GM12878 (cell line): ENCODE measurements at regions not wholly inside any gene's neighbourhood (a gene's known extent, or its start where the extent isn't known, plus 50 kb on each side); places are given as distances from the start of the nearest gene placed in this dataset.

Experiments
- CBFB ChIP-seq: IDR thresholded peaks from 2 replicates; pipeline ENCODE4 v1.6.1; 2016; ENCODE audit warnings: antibody characterized with exemption, low read depth
- CREM ChIP-seq: IDR thresholded peaks from 2 replicates; pipeline ENCODE4 v1.6.1; 2014; ENCODE audit warnings: antibody characterized with exemption, low read depth
- EP300 ChIP-seq, 2 experiments: fragments of 150-350 bp in 1 of 2; IDR thresholded peaks; 2 replicates each; pipeline ENCODE4 v1.6.1; 2011 to 2012; ENCODE audit warnings: low read depth in 2 of 2, low read length in 2 of 2, borderline replicate concordance in 1 of 2, improper control_type of control experiment in 1 of 2, inconsistent platforms in 1 of 2; ENCODE audit not compliant: control insufficient read depth in 1 of 2
- JUND ChIP-seq: IDR thresholded peaks from 2 replicates; pipeline ENCODE4 v1.6.1; 2012; ENCODE audit warnings: low read depth, mild to moderate bottlenecking, low read length, improper control_type of control experiment, moderate library complexity
- NFYA ChIP-seq: IDR thresholded peaks from 2 replicates; pipeline ENCODE4 v1.6.1; 2011; ENCODE audit warnings: low read depth, mild to moderate bottlenecking, low read length, improper control_type of control experiment, borderline replicate concordance
- NR2C2 ChIP-seq: IDR thresholded peaks from 2 replicates; pipeline ENCODE4 v1.6.1; 2011; ENCODE audit warnings: borderline replicate concordance, low read depth; ENCODE audit not compliant: control insufficient read depth, insufficient read length
- POLR2AphosphoS2 ChIP-seq: IDR thresholded peaks from 2 replicates; pipeline ENCODE4 v1.6.1; 2011; ENCODE audit warnings: low read depth, mild to moderate bottlenecking, low read length, improper control_type of control experiment, moderate library complexity
- TAF1 ChIP-seq: IDR thresholded peaks from 2 replicates; pipeline ENCODE4 v1.6.1; 2011; ENCODE audit warnings: mild to moderate bottlenecking, low read depth, low read length, borderline replicate concordance
- TBL1XR1 ChIP-seq: IDR thresholded peaks from 2 replicates; pipeline ENCODE4 v1.6.1; 2012; ENCODE audit warnings: low read depth, low read length, improper control_type of control experiment
- TCF7 ChIP-seq: IDR thresholded peaks from 2 replicates; pipeline ENCODE4 v1.6.1; 2014; ENCODE audit warnings: antibody characterized with exemption, borderline replicate concordance
- TF ChIP-seq, protein P1 (sequence below), 3 experiments: IDR thresholded peaks in 2 of 3; conservative IDR thresholded peaks in 1 of 3; 2 replicates each; pipeline ENCODE4 v1.5.1; 2011; ENCODE audit warnings: low read depth in 3 of 3, low read length in 3 of 3, mild to moderate bottlenecking in 3 of 3, control low read depth in 2 of 3, moderate library complexity in 2 of 3, inconsistent platforms in 1 of 3, mixed read lengths in 1 of 3; ENCODE audit not compliant: control insufficient read depth in 2 of 3, insufficient read depth in 1 of 3; ENCODE audit errors: extremely low read depth in 1 of 3
- TF ChIP-seq, protein P2 (sequence below): IDR thresholded peaks from 2 replicates; pipeline ENCODE4 v1.6.1; 2012; ENCODE audit warnings: low read depth, low read length, improper control_type of control experiment
- TF ChIP-seq, protein P3 (sequence below): IDR thresholded peaks from 2 replicates; pipeline ENCODE4 v1.6.1; 2012; ENCODE audit warnings: low read depth, low read length, improper control_type of control experiment

DNA sequence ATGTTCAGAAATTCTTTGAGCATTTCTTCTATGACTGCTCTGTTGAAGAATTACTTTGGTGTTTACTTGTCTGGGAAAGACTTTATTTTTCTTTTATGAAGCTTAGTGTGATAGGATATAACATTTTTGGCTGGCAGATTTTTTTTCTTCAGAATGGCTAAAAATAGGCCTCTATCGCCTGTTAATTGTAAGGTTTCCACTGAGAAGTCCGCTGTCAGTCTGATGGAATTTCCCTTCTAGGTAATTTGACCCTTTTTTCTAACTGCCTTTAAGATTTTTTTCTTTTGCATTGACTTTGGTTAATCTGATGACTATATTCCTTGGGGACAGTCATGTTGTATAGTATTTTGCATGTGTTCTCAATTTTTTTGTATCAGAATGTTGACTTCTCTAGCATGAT, 590.7 kb downstream of the ADCYAP1 start:
- TF ChIP-seq TAF1 (no peak), TCF7 (no peak), CREM (no peak), CBFB (no peak), NFYA (no peak), NR2C2 (no peak), POLR2AphosphoS2 (no peak), JUND (no peak), TBL1XR1 (no peak), EP300 (IDR thresholded peaks at IDR 0.05; ENCODE audit: borderline replicate concordance in 1 of 2, control insufficient read depth in 1 of 2, low read depth in 2 of 2, low read length in 2 of 2) (no peak)
- TF ChIP-seq, protein P1, sequence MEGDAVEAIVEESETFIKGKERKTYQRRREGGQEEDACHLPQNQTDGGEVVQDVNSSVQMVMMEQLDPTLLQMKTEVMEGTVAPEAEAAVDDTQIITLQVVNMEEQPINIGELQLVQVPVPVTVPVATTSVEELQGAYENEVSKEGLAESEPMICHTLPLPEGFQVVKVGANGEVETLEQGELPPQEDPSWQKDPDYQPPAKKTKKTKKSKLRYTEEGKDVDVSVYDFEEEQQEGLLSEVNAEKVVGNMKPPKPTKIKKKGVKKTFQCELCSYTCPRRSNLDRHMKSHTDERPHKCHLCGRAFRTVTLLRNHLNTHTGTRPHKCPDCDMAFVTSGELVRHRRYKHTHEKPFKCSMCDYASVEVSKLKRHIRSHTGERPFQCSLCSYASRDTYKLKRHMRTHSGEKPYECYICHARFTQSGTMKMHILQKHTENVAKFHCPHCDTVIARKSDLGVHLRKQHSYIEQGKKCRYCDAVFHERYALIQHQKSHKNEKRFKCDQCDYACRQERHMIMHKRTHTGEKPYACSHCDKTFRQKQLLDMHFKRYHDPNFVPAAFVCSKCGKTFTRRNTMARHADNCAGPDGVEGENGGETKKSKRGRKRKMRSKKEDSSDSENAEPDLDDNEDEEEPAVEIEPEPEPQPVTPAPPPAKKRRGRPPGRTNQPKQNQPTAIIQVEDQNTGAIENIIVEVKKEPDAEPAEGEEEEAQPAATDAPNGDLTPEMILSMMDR (IDR thresholded peaks at IDR 0.05 in 2 of 3, conservative IDR thresholded peaks at IDR 0.05 in 1 of 3; ENCODE audit: control insufficient read depth in 2 of 3, extremely low read depth in 1 of 3, insufficient read depth in 1 of 3, low read depth in 3 of 3, low read length in 3 of 3) = no peak
- TF ChIP-seq, protein P2, sequence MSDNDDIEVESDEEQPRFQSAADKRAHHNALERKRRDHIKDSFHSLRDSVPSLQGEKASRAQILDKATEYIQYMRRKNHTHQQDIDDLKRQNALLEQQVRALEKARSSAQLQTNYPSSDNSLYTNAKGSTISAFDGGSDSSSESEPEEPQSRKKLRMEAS = no peak
- TF ChIP-seq, protein P3, sequence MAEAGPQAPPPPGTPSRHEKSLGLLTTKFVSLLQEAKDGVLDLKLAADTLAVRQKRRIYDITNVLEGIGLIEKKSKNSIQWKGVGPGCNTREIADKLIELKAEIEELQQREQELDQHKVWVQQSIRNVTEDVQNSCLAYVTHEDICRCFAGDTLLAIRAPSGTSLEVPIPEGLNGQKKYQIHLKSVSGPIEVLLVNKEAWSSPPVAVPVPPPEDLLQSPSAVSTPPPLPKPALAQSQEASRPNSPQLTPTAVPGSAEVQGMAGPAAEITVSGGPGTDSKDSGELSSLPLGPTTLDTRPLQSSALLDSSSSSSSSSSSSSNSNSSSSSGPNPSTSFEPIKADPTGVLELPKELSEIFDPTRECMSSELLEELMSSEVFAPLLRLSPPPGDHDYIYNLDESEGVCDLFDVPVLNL = no peak
